BJ (cell line): ENCODE measurements at regions not wholly inside any gene's neighbourhood (a gene's known extent, or its start where the extent isn't known, plus 50 kb on each side); places are given as distances from the start of the nearest gene placed in this dataset.

Source experiments
- CTCF ChIA-PET: fragments of 350-600 bp; formaldehyde crosslinking; extraction: SDS; loops from one replicate; lab custom pipeline; 2021; ENCODE audit warnings: antibody characterized with exemption, inconsistent platforms; lab: Yijun Ruan, JAX
- POLR2A ChIA-PET: fragments of 300-600 bp; sonication (Branson Sonifier 250); formaldehyde crosslinking; extraction: SDS; loops from one replicate; lab custom pipeline; 2021; ENCODE audit warnings: antibody characterized with exemption; lab: Charles Lee
- DNase-seq: peaks from one replicate; pipeline ENCODE4 v3.0.0-alpha.2; 2011; ENCODE audit warnings: low read depth
- H3K27me3 ChIP-seq: 2 replicates; pipeline ENCODE4 v1.6.0; 2011; ENCODE audit warnings: low read length; ENCODE audit not compliant: control insufficient read depth, insufficient read depth
- H3K36me3 ChIP-seq: 2 replicates; pipeline ENCODE4 v1.5.1; 2011; ENCODE audit warnings: low read length; ENCODE audit not compliant: control insufficient read depth, insufficient read depth
- H3K4me3 ChIP-seq: 2 replicates; pipeline ENCODE4 v1.5.1; 2011; ENCODE audit warnings: low read depth, mild to moderate bottlenecking, control low read depth, low read length
- TF ChIP-seq, protein P1 (sequence below): IDR thresholded peaks from 2 replicates; pipeline ENCODE4 v1.5.1; 2011; ENCODE audit warnings: low read depth, mild to moderate bottlenecking, control low read depth, inconsistent platforms, low read length, moderate library complexity; ENCODE audit not compliant: insufficient read depth

- ChIA-PET POLR2A (no interaction called here), CTCF (interaction anchor here (0.7 to 1.7 kb wide), 2 partner anchors 9 to 255 kb away, joined by 3 read pairs; no protein-coding TSS in a partner anchor)
- no peak for DNase-seq
- Histone ChIP-seq H3K27me3 (no peaks in the 10 kb centered on the region), H3K36me3 (no peaks in the 10 kb centered on the region), H3K4me3 (no peak overlapping the region)
- TF ChIP-seq, protein P1, sequence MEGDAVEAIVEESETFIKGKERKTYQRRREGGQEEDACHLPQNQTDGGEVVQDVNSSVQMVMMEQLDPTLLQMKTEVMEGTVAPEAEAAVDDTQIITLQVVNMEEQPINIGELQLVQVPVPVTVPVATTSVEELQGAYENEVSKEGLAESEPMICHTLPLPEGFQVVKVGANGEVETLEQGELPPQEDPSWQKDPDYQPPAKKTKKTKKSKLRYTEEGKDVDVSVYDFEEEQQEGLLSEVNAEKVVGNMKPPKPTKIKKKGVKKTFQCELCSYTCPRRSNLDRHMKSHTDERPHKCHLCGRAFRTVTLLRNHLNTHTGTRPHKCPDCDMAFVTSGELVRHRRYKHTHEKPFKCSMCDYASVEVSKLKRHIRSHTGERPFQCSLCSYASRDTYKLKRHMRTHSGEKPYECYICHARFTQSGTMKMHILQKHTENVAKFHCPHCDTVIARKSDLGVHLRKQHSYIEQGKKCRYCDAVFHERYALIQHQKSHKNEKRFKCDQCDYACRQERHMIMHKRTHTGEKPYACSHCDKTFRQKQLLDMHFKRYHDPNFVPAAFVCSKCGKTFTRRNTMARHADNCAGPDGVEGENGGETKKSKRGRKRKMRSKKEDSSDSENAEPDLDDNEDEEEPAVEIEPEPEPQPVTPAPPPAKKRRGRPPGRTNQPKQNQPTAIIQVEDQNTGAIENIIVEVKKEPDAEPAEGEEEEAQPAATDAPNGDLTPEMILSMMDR, result no peak
These were observed 75.5 kb upstream of the HS6ST1 start for GRCh38 chr2:128394007-128394730.

GRCh38 chr2:128395196-128395595, 76.5 kb upstream of the HS6ST1 start:
- ChIA-PET CTCF (no interaction called here), POLR2A (no interaction called here)
- H3K4me3 ChIP-seq, result no peak overlapping the region
- H3K27me3 ChIP-seq, result no peaks in the 10 kb centered on the region
- no peak for DNase-seq
- no peaks in the 10 kb centered on the region for H3K36me3 ChIP-seq
- TF ChIP-seq, protein P1, result no peak

DNA sequence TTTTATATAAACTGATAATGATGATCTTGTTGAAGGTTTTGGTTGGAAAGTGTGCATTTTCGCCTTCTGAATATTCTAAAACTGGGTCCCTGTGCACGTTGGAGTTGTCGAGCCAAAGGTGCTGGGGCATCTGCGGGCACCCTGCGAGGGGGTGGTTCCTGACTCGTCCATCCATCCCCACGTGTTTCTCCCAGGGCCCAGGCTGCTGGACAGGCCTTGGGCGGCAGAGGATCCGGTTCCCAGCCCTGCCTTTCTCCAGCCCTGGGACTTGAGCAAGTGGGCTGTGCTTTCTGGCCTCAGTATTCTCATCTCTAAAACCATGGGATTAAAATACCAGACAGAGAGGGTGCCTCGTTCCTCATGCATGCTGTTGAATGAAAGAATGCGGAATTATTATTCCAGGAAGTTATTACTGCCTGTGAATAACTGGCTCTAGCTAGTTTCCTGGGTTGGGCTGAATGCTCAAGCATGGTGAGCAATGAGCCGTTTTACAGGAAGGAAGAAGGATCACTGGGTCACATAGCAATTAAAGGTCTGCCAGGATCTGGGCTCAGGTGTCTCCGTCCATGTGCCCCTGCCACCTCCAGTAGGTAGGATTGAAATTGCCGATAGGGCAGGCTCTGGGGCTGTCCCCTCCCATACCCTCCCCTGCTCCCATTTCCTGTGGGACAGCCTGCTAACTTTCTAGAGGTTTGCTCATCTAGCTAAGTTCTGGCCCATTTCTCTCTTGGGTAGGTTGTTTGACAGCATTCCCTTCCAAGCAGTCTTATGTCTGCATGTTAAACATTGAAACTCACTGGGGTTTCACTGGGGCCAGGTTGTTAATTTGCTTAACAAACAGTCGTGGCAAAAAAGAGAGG, 77.2 kb upstream of the HS6ST1 start:
- H3K36me3 ChIP-seq, result no peaks in the 10 kb centered on the region
- TF ChIP-seq, protein P1, result no peak
- no peak overlapping the region for H3K4me3 ChIP-seq
- POLR2A ChIA-PET, result interaction anchor here (0.6 kb wide), 1 partner anchor 19 kb away, joined by 8 read pairs; no protein-coding TSS in a partner anchor
- DNase-seq, result no peak
- no peaks in the 10 kb centered on the region for H3K27me3 ChIP-seq
- CTCF ChIA-PET, result no interaction called here

GRCh38 chr2:128396500-128396891, 77.8 kb upstream of the HS6ST1 start:
- Histone ChIP-seq H3K36me3 (no peaks in the 10 kb centered on the region), H3K27me3 (no peaks in the 10 kb centered on the region), H3K4me3 (no peak overlapping the region)
- ChIA-PET POLR2A (interaction anchor here (0.6 to 0.7 kb wide), 2 partner anchors 18 to 473 kb away, joined by 4 to 8 read pairs; no protein-coding TSS in a partner anchor), CTCF (no interaction called here)
- TF ChIP-seq, protein P1, result no peak
- DNase-seq, result no peak

DNA sequence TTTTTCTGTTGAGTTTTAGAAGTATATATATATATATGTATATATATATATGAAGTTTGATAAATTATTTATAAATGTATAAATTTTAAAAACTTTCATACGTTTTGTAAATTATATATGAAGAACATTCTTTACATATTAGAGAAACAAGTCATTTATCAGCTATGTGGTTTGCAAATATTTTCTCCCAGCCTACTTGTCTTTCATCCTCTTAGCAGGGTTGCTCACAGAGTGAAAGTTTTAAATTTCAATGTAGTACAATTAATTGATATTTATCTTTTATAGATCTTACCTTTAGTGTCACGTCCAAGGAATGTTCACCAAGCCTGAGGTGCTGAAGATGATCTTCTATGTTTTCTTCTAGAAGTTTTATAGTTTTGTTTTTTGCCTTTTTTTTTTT, 78.3 kb upstream of the HS6ST1 start:
- Histone ChIP-seq H3K4me3 (no peak overlapping the region), H3K36me3 (no peaks in the 10 kb centered on the region), H3K27me3 (no peaks in the 10 kb centered on the region)
- CTCF ChIA-PET, result no interaction called here
- TF ChIP-seq, protein P1, result no peak
- DNase-seq, result no peak
- POLR2A ChIA-PET, result interaction anchor here (0.7 kb wide), 1 partner anchor 472 kb away, joined by 4 read pairs; no protein-coding TSS in a partner anchor
